Psoas muscle (tissue), 7 donors: ENCODE measurements at regions not wholly inside any gene's neighbourhood (a gene's known extent, or its start where the extent isn't known, plus 50 kb on each side); places are given as distances from the start of the nearest gene placed in this dataset.
A peak's percentile ranks its signal among the peaks of the same experiment; 100 is the strongest.

Experiments
- ATAC-seq, 4 donors: fragments of 200-7000 bp; cut with Tn5 transposase; one replicate each; pipeline ENCODE4 v1.9.1; 2020; ENCODE audit warnings: moderate library complexity in 3 of 4, mild to moderate bottlenecking in 2 of 4
- DNase-seq, 2 donors: peaks; one replicate each; pipeline ENCODE4 v3.0.0-alpha.2; 2020
- H3K27ac ChIP-seq: fragments of 200-600 bp; one replicate; pipeline ENCODE4 v1.8.0; 2022
- H3K27me3 ChIP-seq, 3 donors: fragments of 200-600 bp in 1 of 3; one replicate each; pipeline versions ENCODE4 v1.6.1 to v1.8.0; 2013 to 2022; ENCODE audit warnings: low read length in 2 of 3, mild to moderate bottlenecking in 2 of 3, moderate library complexity in 1 of 3; ENCODE audit not compliant: insufficient read depth in 3 of 3
- H3K36me3 ChIP-seq, 2 donors: fragments of 200-600 bp in 1 of 2; one replicate each; pipeline versions ENCODE4 v1.6.1 to v1.8.0; 2013 to 2022; ENCODE audit warnings: low read depth in 1 of 2, mild to moderate bottlenecking in 1 of 2, moderate library complexity in 1 of 2; ENCODE audit not compliant: insufficient read depth in 1 of 2
- H3K4me1 ChIP-seq: fragments of 200-600 bp; one replicate; pipeline ENCODE4 v1.8.0; 2022
- H3K4me3 ChIP-seq: fragments of 200-600 bp; one replicate; pipeline ENCODE4 v1.8.0; 2022; ENCODE audit warnings: mild to moderate bottlenecking
- H3K9me3 ChIP-seq: fragments of 200-600 bp; one replicate; pipeline ENCODE4 v1.8.0; 2022
- CTCF ChIP-seq: fragments of 200-600 bp; IDR thresholded peaks from one replicate; pipeline ENCODE4 v1.8.0; 2022; ENCODE audit warnings: antibody characterized with exemption
- WGBS, 3 donors: extraction: QIAGEN DNeasy Blood & Tissue Kit; methylation state at CpG; one replicate each; pipeline versions ENCODE4 v1.1.6 to v1.1.7; 2013; 5-methylcytosine and 5-hydroxymethylcytosine counted together
- intact Hi-C, 2 donors: fragments of 100-400 bp; cut with DNase I; formaldehyde crosslinking; loops; one replicate each; pipeline versions ENCODE4 v1.11.0 to v1.14.2; 2022
- donor health status: healthy with polysubstance abuse.
- donor health status: DM: no; HTN: no; CAD: no; lungs with moderate emphysema.
- donor health status: Bipolar disorder and iron deficiency.
- donor health status: healthy.
- donor health status: DM: yes; HTN: yes; CAD: no.
- donor health status: DM: no; HTN: no; CAD: no.
- donor health status: DM: yes; HTN: yes; CAD: no.

GRCh38 chr16:79468121-79468552 is 132.4 kb downstream of the MAF start:
- ATAC-seq (peak; percentile 82 to 93 (median 88)), DNase-seq (peak; percentile 20 to 62)
- TF ChIP-seq CTCF = no peak
- intact Hi-C loops = loop anchor here in 1 of 2 donors (5.0 kb wide), 1 partner anchor 124 kb away; no protein-coding TSS in a partner anchor
- Histone ChIP-seq H3K27me3 (no peaks in the 10 kb centered on the region), H3K4me3 (peak overlapping the region; percentile 22), H3K9me3 (no peaks in the 10 kb centered on the region), H3K36me3 (no peaks in the 10 kb centered on the region), H3K27ac (peak overlapping the region; percentile 78), H3K4me1 (peaks cover 15% of the 10 kb centered on the region)
- 26 to 33% (median 27%) methylated on average over 10 of the region's 10 CpGs for WGBS, 3 donors

DNA sequence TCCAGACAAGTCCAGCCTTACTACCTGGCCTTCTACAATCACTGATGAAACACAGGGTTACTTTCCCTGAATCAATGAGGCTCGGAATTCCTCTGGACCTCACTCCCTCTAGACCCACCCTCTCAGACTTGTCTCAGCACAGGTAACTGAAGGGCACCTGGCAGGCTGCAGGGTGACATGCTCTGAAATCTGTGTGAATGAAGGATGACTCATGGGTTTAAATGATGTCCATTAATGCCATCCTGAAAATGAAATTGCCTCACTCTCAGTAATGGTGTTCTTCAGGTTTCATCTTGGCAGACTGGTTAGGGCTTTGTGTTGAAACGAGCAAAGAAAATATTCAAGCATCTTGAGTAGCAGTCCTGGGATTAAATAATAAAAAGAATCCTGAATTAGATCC is 134.4 kb downstream of the MAF start:
- peak overlapping the region; percentile 36 for H3K27ac ChIP-seq
- DNase-seq (no peak), ATAC-seq (peak; percentile 56 to 83 (median 64))
- no peaks in the 10 kb centered on the region for H3K9me3 ChIP-seq
- H3K4me3 ChIP-seq = no peak overlapping the region
- peaks cover 15% of the 10 kb centered on the region for H3K4me1 ChIP-seq
- no peaks in the 10 kb centered on the region for H3K27me3 ChIP-seq
- intact Hi-C loops = loop anchor here (2.0 to 5.0 kb wide), 2 partner anchors 126 to 131 kb away; no protein-coding TSS in a partner anchor
- TF ChIP-seq CTCF = no peak
- no peaks in the 10 kb centered on the region for H3K36me3 ChIP-seq
- 59 to 66% (median 64%) methylated on average over 2 of the region's 2 CpGs for WGBS, 3 donors

GRCh38 chr16:79463841-79464240 is 136.7 kb downstream of the MAF start:
- Histone ChIP-seq H3K9me3 (no peaks in the 10 kb centered on the region), H3K4me3 (no peak overlapping the region), H3K27me3 (no peaks in the 10 kb centered on the region), H3K27ac (no peak overlapping the region), H3K36me3 (no peaks in the 10 kb centered on the region), H3K4me1 (peaks cover 15% of the 10 kb centered on the region)
- no peak for DNase-seq
- no peak for ATAC-seq
- intact Hi-C loops = no loop called here
- no peak for TF ChIP-seq CTCF
- 80 to 88% (median 88%) methylated on average over 5 of the region's 5 CpGs for WGBS, 3 donors

DNA sequence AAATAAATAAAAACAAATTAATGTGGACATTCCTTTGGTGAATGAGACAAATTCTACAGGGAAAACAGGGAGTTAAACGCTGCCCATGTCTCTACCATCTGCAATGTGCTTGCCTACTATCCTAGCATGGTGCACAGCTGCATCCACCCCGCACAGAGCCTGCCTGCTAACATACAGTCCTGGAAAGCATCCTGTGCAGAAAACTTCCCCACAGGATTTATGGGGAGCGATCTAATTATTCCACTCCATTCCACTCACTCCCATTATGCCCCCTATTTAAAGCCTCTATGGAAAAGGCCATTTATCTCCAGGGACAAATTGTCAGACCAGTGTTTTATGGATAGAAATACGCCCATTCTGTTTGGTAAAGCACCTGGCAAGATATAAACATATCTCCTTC is 144.5 kb downstream of the MAF start:
- 74 to 85% (median 85%) methylated on average over 4 of the region's 4 CpGs for WGBS, 3 donors
- intact Hi-C loops = no loop called here
- Histone ChIP-seq H3K27me3 (no peaks in the 10 kb centered on the region), H3K36me3 (no peaks in the 10 kb centered on the region), H3K9me3 (no peaks in the 10 kb centered on the region), H3K27ac (no peak overlapping the region), H3K4me1 (no peaks in the 10 kb centered on the region), H3K4me3 (no peak overlapping the region)
- no peak for DNase-seq
- no peak for ATAC-seq
- no peak for TF ChIP-seq CTCF

DNA sequence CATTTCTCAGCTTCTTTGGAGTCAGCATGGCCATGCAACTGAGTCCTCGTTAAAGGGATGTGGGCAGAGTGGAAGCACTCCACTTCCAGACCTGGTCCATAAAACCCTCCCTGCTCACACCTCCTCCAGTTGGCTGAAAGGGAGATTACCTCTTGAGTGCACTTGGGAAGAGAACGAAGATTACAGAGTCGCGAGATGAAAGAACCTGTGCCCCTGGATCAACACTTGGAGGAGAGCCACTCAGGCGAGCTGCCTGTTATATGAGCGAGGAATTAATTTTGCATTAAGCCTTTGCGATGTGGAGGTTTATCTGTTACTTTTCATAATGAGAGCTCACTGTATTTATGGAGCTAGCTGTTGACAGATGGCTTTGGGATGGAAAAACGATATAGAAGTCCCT is 147.9 kb downstream of the MAF start:
- no peak for DNase-seq

More for the DNA sequence above, 147.9 kb downstream of the MAF start:
- no peaks in the 10 kb centered on the region for H3K36me3 ChIP-seq
- H3K4me3 ChIP-seq = no peak overlapping the region
- no peak for ATAC-seq
- intact Hi-C loops = loop anchor here in 1 of 2 donors (5.0 kb wide), 1 partner anchor 120 kb away; no protein-coding TSS in a partner anchor
- 59 to 68% (median 65%) methylated on average over 8 of the region's 8 CpGs for WGBS, 3 donors
- H3K9me3 ChIP-seq = no peaks in the 10 kb centered on the region
- H3K27ac ChIP-seq = no peak overlapping the region
- no peaks in the 10 kb centered on the region for H3K4me1 ChIP-seq
- TF ChIP-seq CTCF = no peak
- no peaks in the 10 kb centered on the region for H3K27me3 ChIP-seq
